ENCODE measurements at regions not wholly inside any gene's neighbourhood (a gene's known extent, or its start where the extent isn't known, plus 50 kb on each side); places are given as distances from the start of the nearest gene placed in this dataset.

DNA sequence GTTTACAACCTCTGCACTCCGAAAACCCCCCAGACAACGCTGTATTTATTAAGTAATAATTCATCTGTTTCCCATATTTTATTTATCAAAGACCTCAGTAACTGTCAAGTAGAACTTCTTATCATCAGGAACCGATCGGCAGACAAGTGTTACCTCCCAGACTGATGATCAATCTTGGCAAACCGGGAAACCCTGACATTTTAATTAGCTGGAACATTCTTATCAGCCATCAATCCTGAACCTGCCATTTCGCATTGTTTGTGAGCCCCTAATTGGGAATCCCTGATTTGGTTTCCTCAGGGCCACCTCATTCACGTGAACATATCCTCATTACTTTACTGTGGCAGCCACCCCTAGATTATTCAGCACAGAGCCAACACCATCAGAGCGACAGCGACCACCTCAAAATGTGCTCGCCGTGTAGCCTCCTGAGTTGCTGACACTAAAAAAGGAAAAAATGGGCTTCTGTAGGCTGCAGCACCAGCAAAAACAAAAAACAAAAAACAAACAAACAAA lies 93.6 kb upstream of the SDK1 start:
- Histone ChIP-seq H3K4ac (ENCODE audit: low read depth, low read length) (no peak overlapping the region), H3K27me3 (ENCODE audit: insufficient read depth, low read length) (no peaks in the 10 kb centered on the region), H3K23ac (ENCODE audit: low read length) (no peak overlapping the region), H4K91ac (ENCODE audit: low read depth, low read length) (no peak overlapping the region), H3K14ac (ENCODE audit: low read length) (no peak overlapping the region), H2AK5ac (ENCODE audit: low read length) (no peak overlapping the region), H2AFZ (ENCODE audit: insufficient read depth, low read length, poor library complexity) (no peak overlapping the region), H3K4me3 (ENCODE audit: low read depth, low read length) (no peak overlapping the region), H2BK5ac (ENCODE audit: low read depth, low read length, poor library complexity) (no peak overlapping the region), H3K79me2 (ENCODE audit: control insufficient read depth, insufficient read depth, low read length, poor library complexity) (no peaks in the 10 kb centered on the region), H3K79me1 (ENCODE audit: low read length) (no peaks in the 10 kb centered on the region), H3K36me3 (ENCODE audit: control insufficient read depth in 1 of 2, insufficient read depth in 2 of 2, low read length in 2 of 2) (no peaks in the 10 kb centered on the region), H3K4me2 (ENCODE audit: low read length) (no peak overlapping the region), H3K4me1 (ENCODE audit: control insufficient read depth in 1 of 2, insufficient read depth in 2 of 2, low read length in 2 of 2) (peaks cover 0 to 2% of the 10 kb centered on the region in 2 experiments), H3K9ac (ENCODE audit: low read length) (no peak overlapping the region), H3K18ac (ENCODE audit: low read length) (no peak overlapping the region), H3K9me3 (ENCODE audit: insufficient read depth, low read depth, low read length) (no peaks in the 10 kb centered on the region), H2BK120ac (ENCODE audit: insufficient read depth, low read length, poor library complexity) (no peak overlapping the region), H4K12ac (ENCODE audit: low read depth, low read length) (no peak overlapping the region), H4K8ac (ENCODE audit: low read depth, low read length) (no peak overlapping the region), H3K27ac (ENCODE audit: low read depth, low read length) (no peak overlapping the region), H2BK12ac (ENCODE audit: low read length) (no peak overlapping the region)
- DNase-seq, result no peak
- no CpG with 5 or more reads among the region's 11 CpGs for WGBS (ENCODE audit: extremely low coverage, insufficient coverage, insufficient read length)

DNA sequence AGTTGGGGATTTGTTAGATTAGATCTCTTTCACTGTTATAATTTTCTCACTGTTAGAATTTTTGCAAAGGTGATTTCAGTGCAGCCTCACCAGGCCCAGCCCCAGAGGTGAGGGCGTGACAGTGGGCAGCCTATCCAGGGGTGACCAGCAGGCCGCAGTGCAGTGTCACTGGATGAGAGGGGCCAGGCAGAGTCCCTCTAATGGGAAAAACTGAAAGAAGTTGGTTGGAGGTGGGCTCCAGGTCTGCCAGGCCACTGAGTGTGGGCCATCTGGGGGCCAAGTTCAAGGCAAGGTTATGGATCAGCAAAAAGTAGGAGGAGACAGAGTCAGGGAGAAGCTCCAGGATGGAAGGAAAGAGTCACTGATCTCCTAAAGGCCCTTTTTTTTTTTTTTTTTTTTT lies 90.5 kb upstream of the SDK1 start:
- no peak overlapping the region for H3K4me3 ChIP-seq (ENCODE audit: low read depth, low read length)
- WGBS (ENCODE audit: extremely low coverage, insufficient coverage, insufficient read length), result no CpG with 5 or more reads among the region's 2 CpGs
- H2BK12ac ChIP-seq (ENCODE audit: low read length), result peak overlapping the region; percentile 62
- peaks cover 0 to 2% of the 10 kb centered on the region in 2 experiments for H3K4me1 ChIP-seq (ENCODE audit: control insufficient read depth in 1 of 2, insufficient read depth in 2 of 2, low read length in 2 of 2)
- H4K12ac ChIP-seq (ENCODE audit: low read depth, low read length), result no peak overlapping the region
- H2BK5ac ChIP-seq (ENCODE audit: low read depth, low read length, poor library complexity), result no peak overlapping the region
- H3K9me3 ChIP-seq (ENCODE audit: insufficient read depth, low read depth, low read length), result no peaks in the 10 kb centered on the region
- H2AFZ ChIP-seq (ENCODE audit: insufficient read depth, low read length, poor library complexity), result no peak overlapping the region
- no peak overlapping the region for H4K91ac ChIP-seq (ENCODE audit: low read depth, low read length)
- H2BK120ac ChIP-seq (ENCODE audit: insufficient read depth, low read length, poor library complexity), result peak overlapping the region; percentile 24
- no peak overlapping the region for H3K18ac ChIP-seq (ENCODE audit: low read length)
- no peak overlapping the region for H3K27ac ChIP-seq (ENCODE audit: low read depth, low read length)
- no peak overlapping the region for H4K8ac ChIP-seq (ENCODE audit: low read depth, low read length)
- H2AK5ac ChIP-seq (ENCODE audit: low read length), result no peak overlapping the region
- H3K4ac ChIP-seq (ENCODE audit: low read depth, low read length), result no peak overlapping the region
- no peak overlapping the region for H3K4me2 ChIP-seq (ENCODE audit: low read length)
- DNase-seq, result no peak
- no peaks in the 10 kb centered on the region for H3K27me3 ChIP-seq (ENCODE audit: insufficient read depth, low read length)
- H3K36me3 ChIP-seq (ENCODE audit: control insufficient read depth in 1 of 2, insufficient read depth in 2 of 2, low read length in 2 of 2), result no peaks in the 10 kb centered on the region
- no peak overlapping the region for H3K9ac ChIP-seq (ENCODE audit: low read length)
- H3K79me2 ChIP-seq (ENCODE audit: control insufficient read depth, insufficient read depth, low read length, poor library complexity), result no peaks in the 10 kb centered on the region
- no peak overlapping the region for H3K23ac ChIP-seq (ENCODE audit: low read length)
- no peaks in the 10 kb centered on the region for H3K79me1 ChIP-seq (ENCODE audit: low read length)
- no peak overlapping the region for H3K14ac ChIP-seq (ENCODE audit: low read length)

DNA sequence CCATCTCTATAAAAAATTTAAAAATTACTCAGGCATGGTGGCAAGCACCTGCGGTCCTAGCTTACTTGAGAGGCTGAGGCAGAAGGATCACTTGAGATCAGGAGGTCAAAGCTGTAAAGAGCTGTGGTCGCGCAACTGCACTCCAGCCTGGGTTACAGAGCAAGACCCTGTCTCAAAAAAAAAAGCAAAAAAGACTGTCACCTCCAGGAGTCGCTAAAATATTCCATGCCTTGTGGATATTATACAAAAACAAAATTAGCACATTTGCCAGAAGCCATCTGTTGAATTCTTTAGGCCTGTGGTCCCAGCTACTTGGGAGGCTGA lies 87.0 kb upstream of the SDK1 start:
- no peak overlapping the region for H4K91ac ChIP-seq (ENCODE audit: low read depth, low read length)
- peaks cover 2% of the 10 kb centered on the region for H3K79me1 ChIP-seq (ENCODE audit: low read length)
- no peak overlapping the region for H3K23ac ChIP-seq (ENCODE audit: low read length)
- no peak overlapping the region for H2BK5ac ChIP-seq (ENCODE audit: low read depth, low read length, poor library complexity)
- H3K27me3 ChIP-seq (ENCODE audit: insufficient read depth, low read length), result no peaks in the 10 kb centered on the region
- H2AK5ac ChIP-seq (ENCODE audit: low read length), result no peak overlapping the region
- no CpG with 5 or more reads among the region's 4 CpGs for WGBS (ENCODE audit: extremely low coverage, insufficient coverage, insufficient read length)
- H3K14ac ChIP-seq (ENCODE audit: low read length), result no peak overlapping the region
- H3K79me2 ChIP-seq (ENCODE audit: control insufficient read depth, insufficient read depth, low read length, poor library complexity), result no peaks in the 10 kb centered on the region
- H3K9ac ChIP-seq (ENCODE audit: low read length), result no peak overlapping the region
- no peak overlapping the region for H2BK120ac ChIP-seq (ENCODE audit: insufficient read depth, low read length, poor library complexity)
- no peaks in the 10 kb centered on the region for H3K36me3 ChIP-seq (ENCODE audit: control insufficient read depth in 1 of 2, insufficient read depth in 2 of 2, low read length in 2 of 2)
- H4K12ac ChIP-seq (ENCODE audit: low read depth, low read length), result no peak overlapping the region
- no peak overlapping the region for H2AFZ ChIP-seq (ENCODE audit: insufficient read depth, low read length, poor library complexity)
- no peak for DNase-seq
- peaks cover 8 to 10% of the 10 kb centered on the region in 2 experiments for H3K4me1 ChIP-seq (ENCODE audit: control insufficient read depth in 1 of 2, insufficient read depth in 2 of 2, low read length in 2 of 2)
- H2BK12ac ChIP-seq (ENCODE audit: low read length), result no peak overlapping the region
- no peaks in the 10 kb centered on the region for H3K9me3 ChIP-seq (ENCODE audit: insufficient read depth, low read depth, low read length)
- no peak overlapping the region for H3K18ac ChIP-seq (ENCODE audit: low read length)
- no peak overlapping the region for H3K4ac ChIP-seq (ENCODE audit: low read depth, low read length)
- H3K4me3 ChIP-seq (ENCODE audit: low read depth, low read length), result no peak overlapping the region
- H3K27ac ChIP-seq (ENCODE audit: low read depth, low read length), result no peak overlapping the region
- no peak overlapping the region for H3K4me2 ChIP-seq (ENCODE audit: low read length)
- H4K8ac ChIP-seq (ENCODE audit: low read depth, low read length), result no peak overlapping the region

DNA sequence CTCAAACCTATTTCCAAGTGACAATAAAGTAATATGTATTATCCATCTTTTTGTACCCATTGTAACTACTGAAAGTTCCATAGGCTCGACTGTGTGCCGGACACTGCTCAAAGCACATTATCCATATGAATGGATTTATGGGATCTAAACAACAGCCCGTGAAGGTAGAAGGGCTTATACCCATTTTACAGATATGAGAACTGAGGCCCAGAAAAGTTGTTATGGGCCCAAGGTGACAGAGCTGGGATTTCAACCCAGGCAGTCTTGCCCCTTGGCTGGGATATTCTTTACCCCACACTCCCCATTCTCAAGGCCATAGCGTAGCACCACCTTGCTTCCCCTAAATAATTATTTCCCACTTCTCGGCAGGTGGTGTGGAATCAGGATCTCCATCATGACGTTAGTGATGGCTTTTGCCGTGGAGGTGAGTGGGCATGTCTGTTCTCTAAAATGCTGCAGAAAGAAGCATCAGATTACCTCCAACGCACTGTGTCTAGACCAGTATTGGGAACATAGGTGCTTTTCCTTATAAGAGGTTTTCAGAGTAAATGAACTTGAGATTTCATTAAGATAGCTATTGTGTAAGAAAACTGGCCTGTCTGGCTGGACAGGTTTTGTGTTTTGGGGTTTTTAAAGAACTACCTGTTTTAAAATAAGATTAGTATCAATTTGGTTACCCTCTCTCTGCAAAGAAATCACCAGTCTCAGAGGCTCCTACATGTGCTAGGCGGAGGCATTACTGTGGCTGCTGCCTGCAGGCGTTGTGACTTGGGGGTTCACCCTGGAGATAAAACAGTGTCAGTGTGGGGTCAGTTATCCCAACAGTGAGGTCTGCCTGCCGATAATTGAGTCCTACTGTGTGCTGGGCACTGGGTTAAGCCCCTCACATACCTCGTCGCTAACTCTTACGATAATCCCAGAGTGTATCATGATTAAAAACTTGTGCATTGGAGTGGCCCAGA lies 85.1 kb upstream of the SDK1 start:
- Histone ChIP-seq H4K91ac (ENCODE audit: low read depth, low read length) (peak overlapping the region; percentile 38), H3K79me1 (ENCODE audit: low read length) (peaks cover 2% of the 10 kb centered on the region), H3K9me3 (ENCODE audit: insufficient read depth, low read depth, low read length) (no peaks in the 10 kb centered on the region), H3K79me2 (ENCODE audit: control insufficient read depth, insufficient read depth, low read length, poor library complexity) (no peaks in the 10 kb centered on the region), H3K36me3 (ENCODE audit: control insufficient read depth in 1 of 2, insufficient read depth in 2 of 2, low read length in 2 of 2) (no peaks in the 10 kb centered on the region), H2AK5ac (ENCODE audit: low read length) (peak overlapping the region; percentile 69), H3K4me1 (ENCODE audit: control insufficient read depth in 1 of 2, insufficient read depth in 2 of 2, low read length in 2 of 2) (peaks cover 6 to 11% of the 10 kb centered on the region in 2 experiments), H3K18ac (ENCODE audit: low read length) (peak overlapping the region; percentile 66), H2BK120ac (ENCODE audit: insufficient read depth, low read length, poor library complexity) (no peak overlapping the region), H3K4me2 (ENCODE audit: low read length) (no peak overlapping the region), H3K27me3 (ENCODE audit: insufficient read depth, low read length) (no peaks in the 10 kb centered on the region), H3K9ac (ENCODE audit: low read length) (no peak overlapping the region), H4K8ac (ENCODE audit: low read depth, low read length) (no peak overlapping the region), H3K14ac (ENCODE audit: low read length) (peak overlapping the region; percentile 39), H4K12ac (ENCODE audit: low read depth, low read length) (no peak overlapping the region), H3K27ac (ENCODE audit: low read depth, low read length) (no peak overlapping the region), H2BK12ac (ENCODE audit: low read length) (no peak overlapping the region), H3K23ac (ENCODE audit: low read length) (no peak overlapping the region), H3K4ac (ENCODE audit: low read depth, low read length) (peak overlapping the region; percentile 12), H2AFZ (ENCODE audit: insufficient read depth, low read length, poor library complexity) (no peak overlapping the region), H3K4me3 (ENCODE audit: low read depth, low read length) (no peak overlapping the region), H2BK5ac (ENCODE audit: low read depth, low read length, poor library complexity) (no peak overlapping the region)
- WGBS (ENCODE audit: extremely low coverage, insufficient coverage, insufficient read length), result no CpG with 5 or more reads among the region's 14 CpGs
- DNase-seq, result peak in 1 of 2 donors; percentile 9

Measured in trophoblast cell (in vitro differentiated cells and primary cell).